ENCODE measurements at regions not wholly inside any gene's neighbourhood (a gene's known extent, or its start where the extent isn't known, plus 50 kb on each side); places are given as distances from the start of the nearest gene placed in this dataset.

DNA sequence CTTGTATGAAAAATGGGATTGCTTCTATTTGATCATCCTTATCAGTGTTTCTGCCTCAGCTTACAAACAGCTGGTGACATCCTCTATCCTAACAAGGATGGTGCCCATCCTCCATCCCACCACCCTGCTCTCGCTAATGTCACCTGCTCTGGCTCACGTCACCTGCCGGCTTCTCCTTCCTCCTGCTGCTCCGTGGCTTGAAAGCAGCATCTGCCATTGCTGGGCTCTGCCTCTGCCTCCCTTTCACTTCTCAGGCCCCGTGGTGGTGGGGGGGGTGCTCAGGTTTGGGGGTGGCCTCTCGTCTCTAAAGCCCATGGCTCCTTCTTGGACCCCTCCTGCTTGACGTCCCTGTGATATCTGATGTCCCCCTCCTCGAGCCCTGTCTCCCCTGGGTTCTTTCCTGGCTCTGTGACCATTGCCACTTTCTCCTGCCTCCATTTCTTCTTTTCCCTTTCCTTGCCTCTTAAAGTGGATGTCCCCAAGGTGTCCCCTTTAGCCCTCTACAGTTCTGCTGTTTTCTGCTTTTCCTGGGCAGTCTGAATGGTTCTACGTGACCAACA lies 135.5 kb upstream of the ERRFI1 start:
- TF ChIP-seq, protein P1, sequence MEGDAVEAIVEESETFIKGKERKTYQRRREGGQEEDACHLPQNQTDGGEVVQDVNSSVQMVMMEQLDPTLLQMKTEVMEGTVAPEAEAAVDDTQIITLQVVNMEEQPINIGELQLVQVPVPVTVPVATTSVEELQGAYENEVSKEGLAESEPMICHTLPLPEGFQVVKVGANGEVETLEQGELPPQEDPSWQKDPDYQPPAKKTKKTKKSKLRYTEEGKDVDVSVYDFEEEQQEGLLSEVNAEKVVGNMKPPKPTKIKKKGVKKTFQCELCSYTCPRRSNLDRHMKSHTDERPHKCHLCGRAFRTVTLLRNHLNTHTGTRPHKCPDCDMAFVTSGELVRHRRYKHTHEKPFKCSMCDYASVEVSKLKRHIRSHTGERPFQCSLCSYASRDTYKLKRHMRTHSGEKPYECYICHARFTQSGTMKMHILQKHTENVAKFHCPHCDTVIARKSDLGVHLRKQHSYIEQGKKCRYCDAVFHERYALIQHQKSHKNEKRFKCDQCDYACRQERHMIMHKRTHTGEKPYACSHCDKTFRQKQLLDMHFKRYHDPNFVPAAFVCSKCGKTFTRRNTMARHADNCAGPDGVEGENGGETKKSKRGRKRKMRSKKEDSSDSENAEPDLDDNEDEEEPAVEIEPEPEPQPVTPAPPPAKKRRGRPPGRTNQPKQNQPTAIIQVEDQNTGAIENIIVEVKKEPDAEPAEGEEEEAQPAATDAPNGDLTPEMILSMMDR (IDR thresholded peaks at IDR 0.05): no peak
- TF ChIP-seq EP300 (IDR thresholded peaks at IDR 0.05): no peak
- no peak for TF ChIP-seq POLR2A (IDR thresholded peaks at IDR 0.05)
- TF ChIP-seq POLR2AphosphoS5 (IDR thresholded peaks at IDR 0.05): no peak
- no peak for DNase-seq
- Histone ChIP-seq H3K4me3 (no peak overlapping the region), H3K27me3 (no peaks in the 10 kb centered on the region), H3K9me3 (no peaks in the 10 kb centered on the region), H3K4me1 (peaks cover 0 to 8% (median 8%) of the 10 kb centered on the region in 4 donors), H3K36me3 (no peaks in the 10 kb centered on the region), H3K27ac (no peak overlapping the region)
- 74 to 89% methylated on average over 9 of the region's 9 CpGs for WGBS, 2 donors
- intact Hi-C loops (cut with DNase I): no loop called here

DNA sequence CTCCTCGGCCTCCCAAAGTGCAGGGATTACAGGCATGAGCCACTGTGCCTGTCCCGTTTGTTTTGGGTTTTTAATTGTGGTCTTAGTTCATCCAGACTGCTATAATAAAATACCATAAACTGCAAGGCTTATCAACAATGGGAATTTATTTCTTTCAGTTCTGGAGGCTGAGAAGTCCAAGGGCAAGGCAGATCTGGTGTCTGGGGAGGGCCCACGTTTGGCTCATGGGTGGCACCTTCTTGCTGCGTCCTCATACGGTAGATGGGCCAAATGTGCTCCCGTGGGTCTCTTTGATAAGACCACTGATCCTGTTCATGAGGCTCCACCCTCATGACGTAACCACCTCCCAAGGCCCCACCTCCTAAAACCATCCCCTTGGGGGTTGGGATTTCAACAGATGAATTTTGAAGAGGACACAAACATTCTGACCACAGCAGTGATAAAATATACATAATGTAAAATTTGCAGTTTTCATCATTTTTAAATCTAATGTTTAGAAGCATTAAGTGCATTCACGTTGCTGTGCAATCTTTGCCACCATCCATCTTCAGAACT lies 133.4 kb upstream of the ERRFI1 start:
- no peak overlapping the region for H3K27ac ChIP-seq
- no peaks in the 10 kb centered on the region for H3K36me3 ChIP-seq
- DNase-seq: no peak
- H3K9me3 ChIP-seq: no peaks in the 10 kb centered on the region
- WGBS, 2 donors: 73 to 83% methylated on average over 8 of the region's 8 CpGs
- no peak overlapping the region for H3K4me3 ChIP-seq
- peaks cover 0 to 12% (median 4%) of the 10 kb centered on the region in 4 donors for H3K4me1 ChIP-seq
- no peaks in the 10 kb centered on the region for H3K27me3 ChIP-seq
- intact Hi-C loops (cut with DNase I): no loop called here
- TF ChIP-seq EP300 (IDR thresholded peaks at IDR 0.05): no peak
- TF ChIP-seq POLR2A (IDR thresholded peaks at IDR 0.05): no peak
- no peak for TF ChIP-seq POLR2AphosphoS5 (IDR thresholded peaks at IDR 0.05)
- TF ChIP-seq, protein P1 (IDR thresholded peaks at IDR 0.05): no peak

DNA sequence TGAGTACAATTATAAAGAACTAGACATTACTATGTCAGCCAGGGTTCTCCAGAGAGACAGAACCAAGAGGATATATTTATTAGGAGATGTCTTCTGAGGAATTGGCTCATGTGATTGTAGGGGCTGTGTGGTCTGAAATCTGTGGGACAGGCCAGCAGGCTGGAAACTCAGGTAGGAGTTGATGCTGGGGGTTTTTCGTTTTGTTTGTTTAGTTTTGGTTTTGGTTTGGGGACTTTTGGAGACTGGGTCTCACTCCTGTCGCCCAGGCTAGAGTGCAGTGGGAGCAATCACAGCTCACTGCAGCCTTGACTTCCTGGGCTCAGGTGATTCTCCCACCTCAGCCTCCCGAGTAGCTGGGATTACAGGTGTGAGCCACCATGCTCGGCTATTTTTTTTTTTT lies 132.9 kb upstream of the ERRFI1 start:
- TF ChIP-seq POLR2A (IDR thresholded peaks at IDR 0.05) (no peak), POLR2AphosphoS5 (IDR thresholded peaks at IDR 0.05) (no peak), EP300 (IDR thresholded peaks at IDR 0.05) (no peak)
- TF ChIP-seq, protein P1 (IDR thresholded peaks at IDR 0.05): no peak
- Histone ChIP-seq H3K27me3 (no peaks in the 10 kb centered on the region), H3K4me1 (peaks cover 0 to 15% (median 8%) of the 10 kb centered on the region in 4 donors), H3K27ac (peak overlapping the region in 1 of 4 donors; percentile 50), H3K36me3 (no peaks in the 10 kb centered on the region), H3K9me3 (no peaks in the 10 kb centered on the region), H3K4me3 (no peak overlapping the region)
- no peak for DNase-seq
- intact Hi-C loops (cut with DNase I): no loop called here
- 89 to 97% methylated on average over 4 of the region's 4 CpGs for WGBS, 2 donors

DNA sequence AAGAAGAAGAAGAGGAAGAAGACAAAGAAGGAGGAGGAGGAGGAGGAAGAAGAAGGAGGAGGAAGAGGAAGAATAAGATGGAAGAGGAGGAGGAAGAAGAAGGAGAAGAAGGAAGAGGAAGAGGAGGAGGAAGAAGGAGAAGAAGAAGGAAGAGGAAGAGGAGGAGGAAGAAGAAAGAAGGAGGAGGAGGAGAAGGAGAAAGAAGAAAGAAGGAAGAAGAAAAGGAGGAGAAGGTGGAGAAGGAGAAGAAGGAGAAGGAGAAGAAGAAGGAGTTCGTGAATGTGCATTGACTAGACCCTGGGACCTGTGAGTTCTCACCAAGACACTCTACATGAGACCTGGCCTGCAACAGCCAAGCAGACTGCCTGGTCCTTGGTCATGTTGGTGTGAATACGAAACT lies 131.7 kb upstream of the ERRFI1 start:
- Histone ChIP-seq H3K4me3 (no peak overlapping the region), H3K36me3 (no peaks in the 10 kb centered on the region), H3K9me3 (no peaks in the 10 kb centered on the region), H3K4me1 (peaks cover 0 to 15% (median 8%) of the 10 kb centered on the region in 4 donors), H3K27me3 (no peaks in the 10 kb centered on the region), H3K27ac (peak overlapping the region in 1 of 4 donors; percentile 50)
- intact Hi-C loops (cut with DNase I): no loop called here
- no peak for TF ChIP-seq POLR2AphosphoS5 (IDR thresholded peaks at IDR 0.05)
- TF ChIP-seq, protein P1 (IDR thresholded peaks at IDR 0.05): no peak
- no peak for TF ChIP-seq POLR2A (IDR thresholded peaks at IDR 0.05)
- TF ChIP-seq EP300 (IDR thresholded peaks at IDR 0.05): no peak
- DNase-seq: no peak
- 91 to 94% methylated on average over 2 of the region's 2 CpGs for WGBS, 2 donors

Data from sigmoid colon (tissue), 6 donors.